GM11168 (cell line): ENCODE measurements at regions not wholly inside any gene's neighbourhood (a gene's known extent, or its start where the extent isn't known, plus 50 kb on each side); places are given as distances from the start of the nearest gene placed in this dataset.

Source experiments
- in situ Hi-C: fragments of 300-500 bp; cut with MboI; formaldehyde crosslinking; loops from one replicate; pipeline ENCODE4 v1.12.0; 2022; ENCODE audit warnings: low sequenced_read_pairs; ENCODE audit not compliant: unreplicated experiment

- in situ Hi-C loops, result no loop called here
Observed at GRCh38 chr9:27856054-27856453, 282.8 kb upstream of the C9orf72 start.

DNA sequence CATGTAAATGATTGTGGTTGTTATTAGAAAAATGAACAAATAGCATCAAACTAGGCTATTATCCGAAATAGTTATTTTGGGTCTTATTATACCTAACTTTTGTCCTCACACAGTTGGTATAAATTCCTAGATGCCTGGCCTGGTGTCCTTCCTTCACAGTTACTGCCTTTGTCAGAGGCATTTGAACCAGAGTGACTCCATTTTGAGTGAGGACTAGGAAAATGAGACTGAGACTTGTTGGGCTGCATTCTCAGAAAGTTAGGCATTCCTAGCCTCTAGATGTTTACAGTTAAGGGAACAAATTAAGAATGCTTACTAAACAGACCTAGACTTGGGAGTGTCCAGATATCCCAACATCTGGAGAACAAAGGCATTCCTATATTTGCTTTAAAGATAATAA is 283.5 kb upstream of the C9orf72 start:
- in situ Hi-C loops, result no loop called here

GRCh38 chr9:27861887-27862286 is 288.6 kb upstream of the C9orf72 start:
- in situ Hi-C loops, result no loop called here

DNA sequence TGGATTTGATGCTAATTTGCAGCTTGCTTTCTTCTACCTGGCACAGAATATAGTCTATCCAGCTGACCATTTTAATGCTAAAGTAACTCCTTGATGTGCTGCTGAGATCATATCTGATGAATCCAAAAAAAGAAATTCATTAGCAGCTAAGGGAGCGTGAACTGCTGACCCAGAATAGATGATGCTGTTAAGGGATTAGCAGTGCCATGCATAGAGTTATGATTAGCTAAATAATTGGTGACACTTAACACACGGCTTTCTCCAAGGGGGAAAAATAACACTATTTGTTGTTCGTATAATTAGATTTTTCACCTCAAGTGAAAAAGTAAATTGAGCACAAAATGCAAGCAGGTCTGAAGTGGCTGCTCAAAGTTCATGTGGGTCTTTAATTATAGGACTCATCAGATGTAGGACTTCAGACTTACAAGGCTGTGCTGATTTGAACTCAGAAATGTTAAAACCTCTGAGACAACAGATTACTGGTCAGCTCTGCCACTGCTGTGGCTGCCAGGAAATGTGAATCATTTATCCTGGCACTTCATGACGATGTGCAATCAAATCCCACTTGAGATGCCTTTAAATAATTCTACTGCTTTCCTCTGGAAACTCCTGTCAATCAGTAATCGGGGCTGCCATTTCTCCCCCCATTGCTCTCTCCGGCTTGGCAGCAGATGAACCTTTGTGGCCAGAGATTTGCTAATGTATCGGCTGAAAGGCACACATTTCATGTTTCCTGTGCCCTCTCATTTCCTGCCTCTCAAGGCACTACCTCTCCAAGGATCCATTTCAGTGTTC is 291.6 kb upstream of the C9orf72 start:
- in situ Hi-C loops, result no loop called here

DNA sequence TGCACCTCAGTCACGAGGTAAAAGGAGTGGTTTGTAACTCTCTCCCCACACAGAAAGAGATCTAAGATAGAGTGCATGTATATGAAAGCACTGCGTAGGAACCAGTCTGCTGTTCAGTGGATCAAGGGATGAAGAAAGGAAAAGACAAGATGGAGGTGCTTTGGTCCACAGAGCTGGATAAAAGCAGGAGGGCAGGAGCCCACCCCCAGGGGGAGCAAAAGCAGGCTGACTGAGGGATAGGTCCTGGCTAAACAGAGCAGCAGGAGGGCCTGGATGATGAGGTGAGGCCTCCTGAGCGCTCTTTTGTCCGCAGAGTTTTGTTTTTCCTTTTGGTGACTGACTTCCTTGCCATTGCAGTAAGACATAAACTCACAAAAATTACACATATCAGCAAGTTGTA is 293.5 kb upstream of the C9orf72 start:
- in situ Hi-C loops, result no loop called here

GRCh38 chr9:27870404-27870803 is 297.1 kb upstream of the C9orf72 start:
- in situ Hi-C loops, result no loop called here

DNA sequence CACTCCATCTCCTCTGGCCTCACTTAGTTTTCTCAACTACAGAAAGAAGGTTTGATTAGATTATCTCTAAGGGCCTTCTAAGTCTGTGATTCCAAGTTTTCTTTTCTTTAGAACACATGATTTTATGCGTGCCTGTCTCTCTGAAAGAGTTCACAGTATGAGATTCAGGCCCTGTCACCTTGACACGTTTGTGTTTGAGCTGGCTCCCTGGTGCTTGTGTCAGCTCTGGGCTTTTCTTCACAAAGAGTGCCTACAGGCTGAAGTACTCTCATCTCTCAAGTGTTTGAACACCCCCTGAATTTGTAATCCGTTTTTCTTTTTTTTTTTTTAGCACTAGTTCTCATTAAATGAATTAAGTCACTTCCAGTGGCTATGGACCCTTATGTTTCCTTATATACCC is 306.9 kb upstream of the C9orf72 start:
- in situ Hi-C loops, result no loop called here

DNA sequence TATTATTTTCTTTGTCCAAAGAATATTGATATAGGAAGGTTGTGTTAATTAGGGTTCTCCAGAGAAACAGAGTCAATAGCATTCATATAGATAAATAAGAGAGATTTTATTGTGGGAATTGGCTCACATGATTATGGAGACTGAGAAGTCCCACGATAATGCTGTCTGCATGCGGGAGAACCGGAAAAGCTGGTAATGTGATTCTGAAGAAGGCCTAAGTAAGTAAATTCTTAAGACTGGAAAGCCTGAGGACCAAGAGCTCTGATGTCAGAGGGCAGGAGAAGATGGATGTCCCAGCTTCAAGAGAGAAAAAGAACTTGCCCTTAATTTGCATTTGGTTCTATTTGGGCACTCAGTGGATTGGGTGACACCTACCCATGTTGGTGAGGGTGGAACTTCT is 307.4 kb upstream of the C9orf72 start:
- in situ Hi-C loops, result no loop called here

GRCh38 chr9:27888661-27889295 is 315.5 kb upstream of the C9orf72 start:
- in situ Hi-C loops, result no loop called here

DNA sequence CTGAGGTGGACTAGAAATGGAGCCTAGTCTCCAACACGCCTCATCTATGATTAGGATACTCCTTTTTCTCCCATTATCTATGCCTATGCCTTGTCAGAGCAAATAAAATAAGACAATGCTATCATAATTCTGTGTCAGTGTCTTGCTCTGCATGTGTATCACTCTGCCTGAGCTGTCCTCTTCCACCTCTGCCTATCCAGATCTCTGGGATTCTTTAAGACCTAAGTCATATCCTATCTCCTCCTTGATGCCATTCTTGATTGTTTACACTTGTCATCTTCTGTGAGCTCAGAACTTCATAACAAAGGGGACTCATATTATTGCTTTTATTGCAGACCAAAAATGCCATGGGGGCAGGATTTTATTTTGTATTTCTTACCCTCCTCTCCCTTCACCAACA is 351.2 kb upstream of the C9orf72 start:
- in situ Hi-C loops, result no loop called here

DNA sequence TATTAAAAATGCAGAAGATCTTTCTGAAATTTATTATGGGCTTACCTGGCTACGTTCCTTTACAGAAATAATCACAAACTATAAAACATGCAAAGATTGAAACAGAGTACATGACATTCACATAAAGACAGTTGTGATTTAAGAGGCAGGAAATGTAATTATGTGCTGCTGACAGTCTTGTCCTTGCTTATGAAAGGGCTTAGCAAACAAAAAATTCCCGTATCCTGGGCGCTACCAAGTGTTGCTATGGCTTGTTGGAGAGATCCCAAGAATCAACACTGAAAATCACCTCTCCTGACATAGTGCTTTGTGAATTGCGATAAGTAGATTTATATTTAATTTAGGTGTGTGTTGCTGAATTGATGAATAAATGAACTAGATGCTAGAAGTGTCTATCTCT is 352.5 kb upstream of the C9orf72 start:
- in situ Hi-C loops, result no loop called here

DNA sequence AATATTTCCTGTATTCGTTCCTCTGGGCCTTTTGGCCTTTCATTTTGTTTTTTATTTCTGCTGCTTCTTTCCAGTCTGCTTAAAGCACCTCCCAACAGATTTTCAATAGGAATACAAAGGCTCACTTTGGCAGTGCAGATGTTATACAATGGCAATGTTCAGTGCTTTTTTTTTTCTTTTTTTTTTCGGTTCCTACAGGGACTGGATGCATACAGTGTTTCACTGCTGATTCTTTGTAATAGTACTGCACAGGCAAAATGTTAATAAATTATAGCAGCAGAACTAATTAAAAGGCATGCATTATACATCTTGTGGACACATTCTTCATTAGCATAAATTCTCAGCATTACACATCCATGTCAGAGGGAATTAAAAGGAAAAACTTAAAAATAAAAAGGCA is 356.6 kb upstream of the C9orf72 start:
- in situ Hi-C loops, result no loop called here

- in situ Hi-C loops, result no loop called here
Observed at GRCh38 chr9:27933210-27934025, 360.1 kb upstream of the C9orf72 start.

GRCh38 chr9:27934471-27934870 is 361.2 kb upstream of the C9orf72 start:
- in situ Hi-C loops, result no loop called here

- in situ Hi-C loops, result no loop called here
Observed at GRCh38 chr9:27939186-27939585, 365.9 kb upstream of the C9orf72 start.

DNA sequence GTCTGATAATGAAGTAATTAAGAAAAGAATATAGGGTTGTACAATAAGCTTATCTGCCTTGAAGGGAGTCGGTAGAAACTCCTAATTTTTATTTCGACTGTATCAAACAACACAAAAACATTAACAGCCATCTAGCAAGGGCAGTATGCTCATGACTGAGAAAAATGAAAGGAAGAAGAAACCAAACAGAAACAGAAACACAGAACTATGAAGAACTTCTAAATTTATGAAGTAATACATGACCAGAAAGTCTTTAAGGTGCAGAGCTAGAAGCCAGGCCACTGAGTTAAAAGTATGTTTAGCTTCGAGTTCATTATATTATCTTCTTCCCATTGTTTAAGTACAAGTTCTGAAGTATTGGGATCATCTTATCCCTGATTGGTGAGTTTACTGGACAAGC is 367.3 kb upstream of the C9orf72 start:
- in situ Hi-C loops, result no loop called here

DNA sequence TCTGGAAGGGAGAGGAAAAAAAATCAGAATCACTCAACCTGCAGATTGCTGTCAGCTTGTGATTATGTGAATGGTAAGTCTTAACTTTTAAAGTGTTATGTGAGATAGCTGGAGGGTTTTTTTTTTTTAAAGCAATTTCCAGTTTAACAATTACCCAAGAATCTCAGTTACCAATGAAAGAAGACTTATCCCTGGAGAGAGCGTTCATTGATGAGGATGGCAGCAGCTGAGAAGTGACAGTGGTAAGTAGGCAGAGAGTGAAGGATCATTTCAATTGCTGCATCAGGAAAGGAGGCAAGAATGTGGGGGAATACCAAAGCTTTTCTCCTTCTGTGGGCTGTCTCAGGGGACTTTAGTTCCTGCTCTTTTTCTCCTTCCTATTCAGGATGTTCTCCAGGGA is 370.2 kb upstream of the C9orf72 start:
- in situ Hi-C loops, result no loop called here

DNA sequence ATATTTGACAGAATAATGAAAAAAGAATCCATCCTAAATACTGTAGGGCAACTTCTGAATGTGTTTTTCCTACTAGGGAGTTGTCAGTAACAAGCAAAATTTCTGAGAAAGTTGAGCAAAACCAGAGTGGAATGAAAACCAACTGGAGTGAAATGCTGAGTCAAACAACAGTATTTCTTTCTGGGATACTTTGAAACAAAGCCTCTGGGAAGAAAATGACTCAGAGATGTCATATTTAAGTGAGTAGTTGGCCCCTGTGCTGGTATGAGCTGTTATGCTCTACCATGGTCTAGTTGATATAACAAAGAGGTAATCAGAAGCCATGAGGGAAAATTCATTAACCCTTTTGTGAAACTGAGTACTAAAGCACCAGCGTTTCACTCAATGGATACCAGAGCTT is 372.1 kb upstream of the C9orf72 start:
- in situ Hi-C loops, result no loop called here

GRCh38 chr9:27950382-27950781 is 377.1 kb upstream of the C9orf72 start:
- in situ Hi-C loops, result no loop called here

DNA sequence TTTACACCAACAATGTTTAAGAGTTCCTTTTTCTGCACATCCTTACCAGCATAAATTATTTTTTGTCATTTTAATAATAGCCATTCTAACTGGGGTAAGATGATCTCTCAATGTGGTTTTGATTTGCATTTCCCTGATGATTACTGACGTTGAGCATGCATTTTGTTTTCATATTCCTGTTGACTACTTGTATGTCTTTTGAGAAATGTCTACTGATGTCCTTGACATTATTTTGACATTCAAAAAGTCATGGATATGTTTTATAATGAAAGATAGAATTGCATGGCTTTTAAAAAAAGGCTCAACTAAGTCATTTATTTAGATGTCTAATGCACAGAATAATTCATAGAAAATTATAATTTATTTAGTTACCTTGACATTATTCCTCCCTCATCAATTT is 381.6 kb upstream of the C9orf72 start:
- in situ Hi-C loops, result no loop called here

DNA sequence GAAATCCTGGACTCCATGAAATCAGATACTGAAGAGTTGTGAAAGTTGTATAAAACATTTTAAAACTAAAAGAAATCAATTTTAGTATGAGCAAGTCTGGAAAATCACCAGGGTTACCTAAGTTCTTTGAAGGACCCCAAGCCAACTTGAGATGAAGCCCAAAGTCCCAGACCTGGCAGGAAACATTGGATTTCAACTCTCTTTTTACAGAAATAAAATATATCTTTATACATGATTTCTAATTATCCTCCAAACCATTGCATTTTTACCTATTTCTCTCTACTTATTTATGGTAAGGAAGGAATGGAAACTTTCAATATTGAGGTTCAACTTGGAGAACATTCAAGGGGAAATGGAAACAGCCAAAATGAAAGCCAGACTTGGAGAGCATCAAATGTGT is 390.6 kb upstream of the C9orf72 start:
- in situ Hi-C loops, result no loop called here
